HEK293T (cell line): ENCODE measurements at regions not wholly inside any gene's neighbourhood (a gene's known extent, or its start where the extent isn't known, plus 50 kb on each side); places are given as distances from the start of the nearest gene placed in this dataset.

Experiments
- CTCF ChIA-PET: fragments of 350-600 bp; formaldehyde crosslinking; extraction: SDS; loops from one replicate; lab custom pipeline; 2021; ENCODE audit warnings: antibody characterized with exemption, inconsistent platforms; lab: Yijun Ruan, JAX
- POLR2A ChIA-PET: fragments of 350-600 bp; formaldehyde crosslinking; extraction: SDS; loops from one replicate; lab custom pipeline; 2020; ENCODE audit warnings: antibody characterized with exemption, inconsistent platforms; lab: Yijun Ruan, JAX
- DNase-seq: peaks from one replicate; pipeline ENCODE4 v3.0.0; 2012; ENCODE audit warnings: mixed read lengths; ENCODE audit errors: extremely low spot score
- ARNT ChIP-seq: fragments of 450-650 bp; IDR thresholded peaks from 2 replicates; pipeline ENCODE4 v1.6.1; 2017; ENCODE audit warnings: mild to moderate bottlenecking
- BHLHE40 ChIP-seq: fragments of 450-650 bp; IDR thresholded peaks from 2 replicates; pipeline ENCODE4 v1.6.1; 2016; ENCODE audit warnings: mild to moderate bottlenecking, moderate library complexity, borderline replicate concordance
- CTBP1 ChIP-seq: fragments of 450-650 bp; IDR thresholded peaks from 2 replicates; pipeline ENCODE4 v1.6.1; 2016; ENCODE audit warnings: borderline replicate concordance
- ELF4 ChIP-seq: fragments of 450-650 bp; IDR thresholded peaks from 2 replicates; pipeline ENCODE4 v1.6.1; 2017; ENCODE audit warnings: antibody characterized with exemption
- FOXA1 ChIP-seq: fragments of 450-650 bp; IDR thresholded peaks from 2 replicates; pipeline ENCODE4 v1.6.1; 2016; ENCODE audit warnings: mild to moderate bottlenecking
- FOXK2 ChIP-seq: fragments of 450-650 bp; IDR thresholded peaks from 2 replicates; pipeline ENCODE4 v1.6.1; 2016; ENCODE audit warnings: mild to moderate bottlenecking
- FOXM1 ChIP-seq: fragments of 450-650 bp; IDR thresholded peaks from 2 replicates; pipeline ENCODE4 v1.6.1; 2017; ENCODE audit warnings: mild to moderate bottlenecking, borderline replicate concordance
- HDGF ChIP-seq: fragments of 450-650 bp; IDR thresholded peaks from 2 replicates; pipeline ENCODE4 v1.6.1; 2017; ENCODE audit warnings: antibody characterized with exemption, borderline replicate concordance
- L3MBTL2 ChIP-seq: fragments of 450-650 bp; conservative IDR thresholded peaks from 2 replicates; pipeline ENCODE4 v1.6.1; 2016; ENCODE audit warnings: mild to moderate bottlenecking
- LEF1 ChIP-seq: fragments of 450-650 bp; IDR thresholded peaks from 2 replicates; pipeline ENCODE4 v1.6.1; 2017; ENCODE audit warnings: mild to moderate bottlenecking, borderline replicate concordance
- NFRKB ChIP-seq: fragments of 450-650 bp; IDR thresholded peaks from 2 replicates; pipeline ENCODE4 v1.6.1; 2016; ENCODE audit warnings: mild to moderate bottlenecking, moderate library complexity
- PKNOX1 ChIP-seq: fragments of 450-650 bp; IDR thresholded peaks from 2 replicates; pipeline ENCODE4 v1.6.1; 2016
- SP1 ChIP-seq: fragments of 450-650 bp; IDR thresholded peaks from 2 replicates; pipeline ENCODE4 v1.6.1; 2017
- SUZ12 ChIP-seq: fragments of 450-650 bp; IDR thresholded peaks from 2 replicates; pipeline ENCODE4 v1.6.1; 2016; ENCODE audit warnings: mild to moderate bottlenecking
- TARDBP ChIP-seq: fragments of 450-650 bp; IDR thresholded peaks from 2 replicates; pipeline ENCODE4 v1.6.1; 2016
- ZNF384 ChIP-seq: fragments of 450-650 bp; IDR thresholded peaks from 2 replicates; pipeline ENCODE4 v1.6.1; 2016

- no peak for DNase-seq
- TF ChIP-seq CTBP1 (no peak), BHLHE40 (no peak), ELF4 (no peak), FOXA1 (no peak), TARDBP (no peak), SP1 (no peak), FOXM1 (no peak), ZNF384 (no peak), LEF1 (no peak), ARNT (no peak), NFRKB (no peak), L3MBTL2 (no peak), SUZ12 (no peak), FOXK2 (no peak)
- CTCF ChIA-PET = no interaction called here
- POLR2A ChIA-PET = no interaction called here
Observed at GRCh38 chr20:22508426-22508825, 75.9 kb downstream of the FOXA2 start.

- DNase-seq = no peak
- TF ChIP-seq ARNT (no peak), HDGF (no peak), SUZ12 (no peak), CTBP1 (no peak), FOXA1 (no peak)
- ChIA-PET CTCF (interaction anchor here (1.5 kb wide), 1 partner anchor 18 kb away, joined by 7 read pairs; no protein-coding TSS in a partner anchor), POLR2A (interaction anchor here (0.9 kb wide), 1 partner anchor 15 kb away, joined by 3 read pairs; no protein-coding TSS in a partner anchor)
Observed at GRCh38 chr20:22507240-22507961, 77.0 kb downstream of the FOXA2 start.

GRCh38 chr20:22506827-22507226 lies 77.5 kb downstream of the FOXA2 start:
- CTCF ChIA-PET = interaction anchor here (0.6 to 1.5 kb wide), 2 partner anchors 17 to 79 kb away, joined by 4 to 7 read pairs; no protein-coding TSS in a partner anchor
- TF ChIP-seq FOXK2 = no peak
- no peak for TF ChIP-seq HDGF
- TF ChIP-seq SP1 = no peak
- no peak for TF ChIP-seq CTBP1
- TF ChIP-seq NFRKB = no peak
- TF ChIP-seq SUZ12 = no peak
- no peak for TF ChIP-seq FOXA1
- no peak for TF ChIP-seq TARDBP
- no peak for TF ChIP-seq BHLHE40
- TF ChIP-seq PKNOX1 = no peak
- no peak for TF ChIP-seq ARNT
- TF ChIP-seq ELF4 = no peak
- no peak for TF ChIP-seq LEF1
- no peak for TF ChIP-seq FOXM1
- TF ChIP-seq L3MBTL2 = no peak
- no peak for DNase-seq
- POLR2A ChIA-PET = interaction anchor here (0.9 kb wide), 1 partner anchor 16 kb away, joined by 3 read pairs; no protein-coding TSS in a partner anchor

GRCh38 chr20:22504829-22505377 lies 79.5 kb downstream of the FOXA2 start:
- POLR2A ChIA-PET = no interaction called here
- CTCF ChIA-PET = no interaction called here

GRCh38 chr20:22503577-22503976 lies 80.8 kb downstream of the FOXA2 start:
- POLR2A ChIA-PET = no interaction called here
- TF ChIP-seq ZNF384 (no peak), SUZ12 (no peak), NFRKB (no peak), ELF4 (no peak), CTBP1 (no peak)
- CTCF ChIA-PET = no interaction called here

More at GRCh38 chr20:22504829-22505377, 79.5 kb downstream of the FOXA2 start:
- no peak for DNase-seq
- TF ChIP-seq FOXM1 (no peak), FOXA1 (no peak), ZNF384 (no peak)

GRCh38 chr20:22502731-22503191 lies 81.6 kb downstream of the FOXA2 start:
- CTCF ChIA-PET = no interaction called here
- TF ChIP-seq ELF4 (no peak), LEF1 (no peak), FOXK2 (no peak), FOXA1 (no peak)
- POLR2A ChIA-PET = no interaction called here
- DNase-seq = no peak

More at GRCh38 chr20:22503577-22503976, 80.8 kb downstream of the FOXA2 start:
- DNase-seq = no peak

GRCh38 chr20:22501566-22502344 lies 82.6 kb downstream of the FOXA2 start:
- ChIA-PET POLR2A (interaction anchor here (0.7 kb wide), 1 partner anchor 12 kb away, joined by 3 read pairs; no protein-coding TSS in a partner anchor), CTCF (no interaction called here)
- no peak for DNase-seq
- TF ChIP-seq CTBP1 (no peak), FOXK2 (no peak), HDGF (no peak), NFRKB (no peak), SUZ12 (no peak), ARNT (no peak), L3MBTL2 (no peak), FOXM1 (no peak), PKNOX1 (no peak), FOXA1 (no peak), ELF4 (no peak), SP1 (no peak), BHLHE40 (no peak)
